ENCODE measurements at regions not wholly inside any gene's neighbourhood (a gene's known extent, or its start where the extent isn't known, plus 50 kb on each side); places are given as distances from the start of the nearest gene placed in this dataset.
"Not testable (repeated sequence)": the region's sequence is repeated elsewhere in the genome, so short reads cannot be mapped to it uniquely, and the experiment has no call there.

- DNase-seq: no peak
Observed at GRCh38 chr6:3962291-3963280, 113.4 kb downstream of the FAM50B start.

- DNase-seq: no peak
Observed at GRCh38 chr6:3963426-3963825, 114.3 kb downstream of the FAM50B start.

GRCh38 chr6:3965071-3965718 lies 113.7 kb downstream of the FAM217A start:
- DNase-seq: no peak

- DNase-seq: no peak
Observed at GRCh38 chr6:3966426-3966825, 112.5 kb downstream of the FAM217A start.

GRCh38 chr6:3970097-3970496 lies 108.8 kb downstream of the FAM217A start:
- no peak for DNase-seq

GRCh38 chr6:3973152-3973551 lies 105.8 kb downstream of the FAM217A start:
- not testable (repeated sequence) for DNase-seq

GRCh38 chr6:3977875-3978711 lies 100.8 kb downstream of the FAM217A start:
- DNase-seq: peak in 5 of 6 experiments; percentile 2 to 70 (median 47)

GRCh38 chr6:3978966-3979365 lies 100.0 kb downstream of the FAM217A start:
- not testable (repeated sequence) for DNase-seq

- DNase-seq: no peak
Observed at GRCh38 chr6:3981917-3982316, 97.0 kb downstream of the FAM217A start.

- no peak for DNase-seq
Observed at GRCh38 chr6:3983778-3984177, 95.2 kb downstream of the FAM217A start.

GRCh38 chr6:3984494-3984893 lies 94.4 kb downstream of the FAM217A start:
- DNase-seq: no peak

GRCh38 chr6:3986241-3986640 lies 92.7 kb downstream of the FAM217A start:
- DNase-seq: no peak

GRCh38 chr6:3987053-3987452 lies 91.9 kb downstream of the FAM217A start:
- DNase-seq: no peak

- DNase-seq: no peak
Observed at GRCh38 chr6:3987576-3987975, 91.4 kb downstream of the FAM217A start.

- peak; percentile 19 to 59 (median 50) for DNase-seq
Observed at GRCh38 chr6:3990692-3991491, 88.0 kb downstream of the FAM217A start.

- DNase-seq: no peak
Observed at GRCh38 chr6:3991941-3992340, 87.0 kb downstream of the FAM217A start.

- DNase-seq: no peak
Observed at GRCh38 chr6:3996349-3996748, 82.6 kb downstream of the FAM217A start.

- no peak for DNase-seq
Observed at GRCh38 chr6:3997177-3997770, 81.7 kb downstream of the FAM217A start.

GRCh38 chr6:3999800-4000661 lies 78.9 kb downstream of the FAM217A start:
- no peak for DNase-seq

- no peak for DNase-seq
Observed at GRCh38 chr6:4004249-4004648, 74.7 kb downstream of the FAM217A start.

Measured in stimulated activated naive CD4-positive, alpha-beta T cell (primary cell).